Endothelial cell (in vitro differentiated cells): ENCODE measurements at regions not wholly inside any gene's neighbourhood (a gene's known extent, or its start where the extent isn't known, plus 50 kb on each side); places are given as distances from the start of the nearest gene placed in this dataset.

Experiments used
- DNase-seq: peaks from one replicate; pipeline ENCODE4 v3.0.0; 2021; ENCODE audit warnings: low spot score
- H3K27ac Mint-ChIP-seq: one replicate; pipeline ENCODE4 v1.8.0; 2021; ENCODE audit warnings: mixed read lengths, inconsistent platforms; ENCODE audit not compliant: unreplicated experiment
- H3K27me3 Mint-ChIP-seq: one replicate; pipeline ENCODE4 v1.8.0; 2021; ENCODE audit warnings: mild to moderate bottlenecking, moderate library complexity, mixed read lengths, inconsistent platforms; ENCODE audit not compliant: unreplicated experiment
- H3K36me3 Mint-ChIP-seq: one replicate; pipeline ENCODE4 v1.8.0; 2021; ENCODE audit warnings: mild to moderate bottlenecking, low read depth, mixed read lengths, inconsistent platforms; ENCODE audit not compliant: unreplicated experiment
- H3K4me1 Mint-ChIP-seq: one replicate; pipeline ENCODE4 v1.8.0; 2021; ENCODE audit warnings: mild to moderate bottlenecking, mixed read lengths, inconsistent platforms; ENCODE audit not compliant: unreplicated experiment
- H3K4me3 Mint-ChIP-seq: one replicate; pipeline ENCODE4 v1.8.0; 2021; ENCODE audit warnings: mild to moderate bottlenecking, mixed read lengths, inconsistent platforms; ENCODE audit not compliant: unreplicated experiment
- H3K9me3 Mint-ChIP-seq: one replicate; pipeline ENCODE4 v1.8.0; 2021; ENCODE audit warnings: mixed read lengths, inconsistent platforms; ENCODE audit not compliant: unreplicated experiment
- CTCF ChIP-seq: fragments of 200-600 bp; sonication (generic); IDR thresholded peaks from one replicate; pipeline ENCODE4 v1.5.0; 2021; ENCODE audit warnings: antibody characterized with exemption; ENCODE audit not compliant: unreplicated experiment

- DNase-seq: no peak
- H3K27ac Mint-ChIP-seq: no peak overlapping the region
- no peaks in the 10 kb centered on the region for H3K9me3 Mint-ChIP-seq
- no peak overlapping the region for H3K4me3 Mint-ChIP-seq
- H3K36me3 Mint-ChIP-seq: no peaks in the 10 kb centered on the region
- no peak for TF ChIP-seq CTCF
- H3K4me1 Mint-ChIP-seq: no peaks in the 10 kb centered on the region
- H3K27me3 Mint-ChIP-seq: no peaks in the 10 kb centered on the region
These were observed 323.1 kb upstream of the SLC35B3 start for GRCh38 chr6:8758412-8758811.

GRCh38 chr6:8750627-8751026 is 315.3 kb upstream of the SLC35B3 start:
- no peaks in the 10 kb centered on the region for H3K36me3 Mint-ChIP-seq
- H3K4me1 Mint-ChIP-seq: no peaks in the 10 kb centered on the region
- TF ChIP-seq CTCF: no peak
- DNase-seq: no peak
- no peak overlapping the region for H3K4me3 Mint-ChIP-seq
- H3K9me3 Mint-ChIP-seq: no peaks in the 10 kb centered on the region
- H3K27ac Mint-ChIP-seq: no peak overlapping the region
- H3K27me3 Mint-ChIP-seq: no peaks in the 10 kb centered on the region

- TF ChIP-seq CTCF: no peak
- H3K4me3 Mint-ChIP-seq: no peak overlapping the region
- no peaks in the 10 kb centered on the region for H3K27me3 Mint-ChIP-seq
- H3K4me1 Mint-ChIP-seq: no peaks in the 10 kb centered on the region
- DNase-seq: no peak
- no peaks in the 10 kb centered on the region for H3K9me3 Mint-ChIP-seq
- no peak overlapping the region for H3K27ac Mint-ChIP-seq
- H3K36me3 Mint-ChIP-seq: no peaks in the 10 kb centered on the region
These were observed 314.1 kb upstream of the SLC35B3 start for GRCh38 chr6:8749465-8749864.

GRCh38 chr6:8743170-8743745 is 307.9 kb upstream of the SLC35B3 start:
- no peak for DNase-seq
- no peak overlapping the region for H3K4me3 Mint-ChIP-seq
- no peaks in the 10 kb centered on the region for H3K36me3 Mint-ChIP-seq
- H3K27me3 Mint-ChIP-seq: no peaks in the 10 kb centered on the region
- H3K4me1 Mint-ChIP-seq: no peaks in the 10 kb centered on the region
- no peak overlapping the region for H3K27ac Mint-ChIP-seq
- no peak for TF ChIP-seq CTCF
- no peaks in the 10 kb centered on the region for H3K9me3 Mint-ChIP-seq

- H3K36me3 Mint-ChIP-seq: no peaks in the 10 kb centered on the region
- TF ChIP-seq CTCF: no peak
- no peaks in the 10 kb centered on the region for H3K27me3 Mint-ChIP-seq
- no peak overlapping the region for H3K27ac Mint-ChIP-seq
- no peaks in the 10 kb centered on the region for H3K4me1 Mint-ChIP-seq
- H3K4me3 Mint-ChIP-seq: no peak overlapping the region
- H3K9me3 Mint-ChIP-seq: no peaks in the 10 kb centered on the region
- no peak for DNase-seq
These were observed 304.1 kb upstream of the SLC35B3 start for GRCh38 chr6:8739454-8739853.
